GM19395 (cell line): ENCODE measurements at regions not wholly inside any gene's neighbourhood (a gene's known extent, or its start where the extent isn't known, plus 50 kb on each side); places are given as distances from the start of the nearest gene placed in this dataset.

Experiments used
- ATAC-seq: cut with Tn5 transposase; IDR thresholded peaks from one replicate; pipeline ENCODE4 v1.9.1; 2021; ENCODE audit warnings: mild to moderate bottlenecking, moderate library complexity; ENCODE audit not compliant: unreplicated experiment

DNA sequence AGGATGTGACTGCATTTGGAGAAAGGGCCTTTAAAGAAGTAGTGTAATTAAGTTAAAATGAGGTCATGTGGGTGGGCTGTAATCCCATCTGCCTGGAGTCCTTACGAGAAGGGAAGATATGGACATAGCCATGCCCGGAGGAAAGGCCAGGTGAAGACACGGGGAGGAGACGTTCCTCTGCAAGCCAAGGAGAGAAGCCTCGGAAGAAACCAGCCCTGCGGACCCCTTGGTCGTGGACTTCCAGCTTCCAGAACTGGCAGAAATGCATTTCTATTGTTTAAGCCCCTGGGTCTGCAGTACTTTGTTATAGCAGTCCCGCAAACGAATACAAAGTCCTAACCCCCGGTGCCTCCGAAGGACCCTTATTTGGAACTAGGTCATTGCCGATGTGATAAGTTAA lies 87.6 kb upstream of the TAF1B start:
- no peak for ATAC-seq

- no peak for ATAC-seq
Measured at GRCh38 chr2:9756692-9757250, 86.5 kb upstream of the TAF1B start.

- no peak for ATAC-seq
Measured at GRCh38 chr2:9757501-9758264, 85.6 kb upstream of the TAF1B start.

GRCh38 chr2:9758741-9759140 lies 84.5 kb upstream of the TAF1B start:
- ATAC-seq: no peak

DNA sequence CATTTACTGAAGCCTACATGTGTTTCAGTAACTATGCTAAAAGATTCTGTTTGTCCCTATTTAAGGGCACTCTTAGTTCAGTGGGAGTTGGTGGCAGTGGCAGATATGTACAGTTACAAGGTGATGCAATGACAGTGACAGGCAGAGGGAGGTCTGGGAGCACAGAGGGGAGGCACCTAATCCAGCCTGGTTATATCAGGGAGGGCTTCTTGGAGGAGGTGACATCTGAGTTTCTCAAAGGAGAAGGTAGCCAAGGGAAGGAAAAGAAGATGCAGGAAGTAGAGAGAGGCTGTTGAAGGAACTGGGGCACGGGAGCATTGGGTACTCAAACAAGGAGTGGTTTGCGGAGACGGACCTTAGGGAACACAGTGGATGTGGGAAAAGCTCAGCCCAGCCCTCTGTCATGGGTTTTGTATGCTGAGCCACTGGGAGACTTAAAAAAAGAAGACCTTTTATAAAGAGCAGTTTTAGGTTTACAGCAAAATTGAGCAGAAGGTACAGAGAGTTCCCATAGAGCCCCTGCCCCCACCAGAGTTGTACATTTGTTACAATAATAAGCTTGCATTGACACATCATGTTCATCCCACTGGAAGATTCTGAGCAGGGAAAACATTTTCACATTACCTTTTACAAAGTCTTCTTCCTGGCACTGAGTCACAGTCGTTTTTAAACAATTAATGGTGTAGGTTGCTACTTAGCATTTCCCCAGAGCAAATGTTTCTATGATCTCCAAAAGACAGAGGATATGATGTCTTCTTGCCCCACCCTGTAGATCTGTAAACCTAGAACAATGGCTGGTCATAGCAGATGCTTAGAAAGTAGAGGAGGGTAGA lies 83.0 kb upstream of the TAF1B start:
- no peak for ATAC-seq

GRCh38 chr2:9760902-9761228 lies 82.4 kb upstream of the TAF1B start:
- ATAC-seq: no peak

DNA sequence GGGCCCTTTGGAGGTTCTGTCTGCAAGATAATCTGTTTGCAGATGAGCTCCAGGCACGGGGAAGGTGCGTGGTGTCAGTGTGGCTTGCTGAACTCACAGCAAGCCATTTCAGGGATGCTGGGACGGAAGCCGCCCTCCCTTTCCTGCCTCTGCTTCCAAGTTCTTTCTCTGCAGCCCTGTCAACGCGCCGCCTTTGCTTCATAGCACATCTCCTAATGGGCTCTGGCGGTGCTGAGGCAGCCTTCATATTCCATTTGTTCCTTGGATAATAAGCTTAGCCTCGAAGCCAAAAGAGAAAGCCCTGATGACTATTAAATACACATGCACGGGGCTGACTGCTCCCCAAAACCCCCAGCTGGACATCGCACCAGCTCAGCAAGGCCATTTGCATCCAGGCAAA lies 81.7 kb upstream of the TAF1B start:
- ATAC-seq: no peak

DNA sequence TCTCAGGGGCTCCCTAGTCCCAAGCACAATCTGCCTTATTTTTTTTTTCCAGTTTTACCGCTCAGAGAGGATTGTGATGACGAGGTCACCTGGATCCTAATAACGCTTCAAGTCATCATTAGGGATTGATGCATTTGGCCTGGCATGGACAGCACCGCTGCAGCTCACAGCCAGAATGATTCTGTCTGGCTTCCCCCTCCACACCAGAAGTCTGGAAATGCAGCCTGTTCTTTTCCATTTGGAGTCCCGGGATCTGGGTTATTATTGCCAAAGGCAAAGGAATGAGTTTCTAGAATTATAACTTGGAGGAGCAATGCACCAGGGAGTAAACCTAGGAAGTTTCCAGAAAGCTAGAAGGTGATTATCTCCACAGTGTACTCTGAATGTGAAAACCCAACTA lies 81.1 kb upstream of the TAF1B start:
- no peak for ATAC-seq

GRCh38 chr2:9762941-9763340 lies 80.3 kb upstream of the TAF1B start:
- no peak for ATAC-seq

DNA sequence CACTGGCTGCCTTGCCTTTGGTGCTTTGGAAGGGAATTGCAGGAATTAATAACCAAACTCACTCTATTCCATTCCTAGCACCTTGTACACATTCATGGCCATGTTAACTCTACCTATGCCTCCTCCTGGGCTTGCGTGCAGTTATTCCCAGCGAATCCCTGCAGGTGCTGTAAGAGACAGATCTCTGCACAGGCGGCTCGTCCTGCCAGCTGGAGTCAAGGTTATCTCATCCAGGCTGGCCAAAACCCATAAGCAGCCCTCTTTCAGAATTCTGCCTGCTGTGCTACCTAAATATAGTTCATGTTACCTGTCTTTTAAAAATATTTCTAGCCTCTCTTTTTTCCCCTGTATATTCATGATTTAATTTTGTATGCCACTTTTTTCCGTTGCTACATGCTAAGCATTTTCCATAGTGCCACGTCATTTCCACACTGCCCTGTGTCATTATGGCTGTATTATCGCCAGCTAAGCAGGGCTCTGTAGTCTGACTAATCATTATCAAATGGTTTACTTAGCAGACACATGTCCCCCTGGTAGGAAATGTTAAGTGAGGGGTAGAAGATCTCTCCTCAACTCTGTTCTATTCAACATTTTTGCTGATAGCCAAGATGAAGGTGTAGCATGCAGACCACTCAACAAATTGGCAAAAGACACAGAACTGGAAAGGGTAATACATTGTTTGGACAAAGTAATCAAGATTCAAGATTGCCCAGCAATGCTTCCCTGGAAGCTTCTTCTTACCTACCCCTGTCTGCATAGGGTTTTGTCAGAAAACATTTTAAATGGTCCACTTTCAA lies 79.7 kb upstream of the TAF1B start:
- ATAC-seq: no peak

DNA sequence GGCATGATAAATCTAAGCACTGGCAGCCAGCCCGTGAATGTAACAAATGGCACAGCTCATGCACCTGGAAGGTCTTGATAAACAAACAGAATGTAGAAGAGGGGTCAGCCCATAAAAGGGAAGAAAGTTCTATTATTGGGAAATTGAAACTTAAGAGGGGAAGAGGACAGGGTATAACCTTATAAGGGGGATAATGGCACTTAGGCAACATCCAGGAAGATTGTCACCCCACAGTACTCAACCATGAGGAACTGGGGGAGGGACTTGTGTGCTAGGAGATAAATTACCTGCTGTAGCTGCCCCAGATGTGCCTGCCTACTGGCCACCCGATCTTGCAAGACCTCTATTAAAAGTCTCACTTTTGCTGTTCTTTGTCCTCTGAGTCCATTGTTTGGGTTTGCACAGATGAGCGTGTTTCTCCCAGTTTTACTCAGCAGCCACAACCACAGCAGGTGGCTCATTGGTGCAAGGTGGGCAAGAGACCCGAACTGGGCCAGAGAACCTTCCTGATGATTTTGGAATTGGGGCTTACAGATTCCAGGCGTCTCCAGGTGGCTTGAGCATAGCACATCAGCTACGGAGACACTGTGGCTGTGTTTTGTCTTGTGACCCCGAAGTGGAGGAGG lies 79.0 kb upstream of the TAF1B start:
- ATAC-seq: no peak

- no peak for ATAC-seq
Measured at GRCh38 chr2:9765611-9766531, 77.4 kb upstream of the TAF1B start.

DNA sequence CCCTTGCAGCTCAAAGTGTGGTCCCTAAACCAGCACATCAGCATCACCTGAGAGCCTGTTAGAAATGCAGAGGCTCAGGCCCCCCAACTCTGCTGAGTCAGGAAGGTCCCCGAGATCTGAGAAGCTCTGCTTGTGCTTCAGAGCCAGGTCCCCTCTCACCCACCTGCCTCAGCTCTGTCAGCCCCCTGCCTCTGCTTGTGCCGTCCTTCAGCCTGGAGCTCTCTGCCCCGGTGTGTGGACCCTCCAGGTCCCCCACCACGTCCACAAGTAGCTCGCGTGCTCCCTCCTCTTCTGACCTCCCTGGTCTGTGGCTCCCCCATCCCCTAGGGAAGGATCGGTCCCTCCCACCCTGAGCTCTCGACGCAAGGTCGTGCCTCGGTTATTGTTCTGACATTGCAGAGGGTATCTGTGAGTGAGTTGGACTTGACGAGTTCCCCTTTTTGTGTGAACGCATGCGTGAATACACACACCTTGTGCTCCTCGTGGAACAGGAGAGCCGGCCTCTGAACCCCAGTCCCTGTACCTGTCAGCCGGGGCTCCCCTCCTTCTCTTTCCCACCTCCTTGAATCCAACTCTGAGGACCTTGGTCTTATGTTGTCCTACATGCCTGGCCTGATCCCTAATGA lies 75.5 kb upstream of the TAF1B start:
- no peak for ATAC-seq

DNA sequence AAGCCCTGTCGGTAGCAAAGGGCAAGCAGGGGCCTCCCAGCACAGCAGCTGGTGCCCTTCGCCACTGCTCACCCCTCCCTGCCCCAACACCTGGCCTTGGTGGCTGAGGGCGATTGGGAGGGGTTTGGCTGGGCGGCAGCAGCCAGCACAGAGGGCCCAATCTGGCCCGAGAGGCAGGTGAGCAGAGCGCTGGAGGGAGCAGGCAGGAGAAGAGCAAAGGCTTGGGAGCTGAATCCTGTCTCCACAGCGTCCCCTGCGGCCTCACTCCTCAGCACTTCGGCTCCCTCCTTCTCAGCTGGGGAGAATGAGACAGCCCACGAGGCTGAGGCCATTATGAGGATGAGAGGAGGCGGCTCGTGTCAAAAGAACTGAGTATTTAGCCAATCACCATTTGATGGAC lies 74.9 kb upstream of the TAF1B start:
- ATAC-seq: no peak

GRCh38 chr2:9769171-9770005 lies 73.9 kb upstream of the TAF1B start:
- no peak for ATAC-seq

DNA sequence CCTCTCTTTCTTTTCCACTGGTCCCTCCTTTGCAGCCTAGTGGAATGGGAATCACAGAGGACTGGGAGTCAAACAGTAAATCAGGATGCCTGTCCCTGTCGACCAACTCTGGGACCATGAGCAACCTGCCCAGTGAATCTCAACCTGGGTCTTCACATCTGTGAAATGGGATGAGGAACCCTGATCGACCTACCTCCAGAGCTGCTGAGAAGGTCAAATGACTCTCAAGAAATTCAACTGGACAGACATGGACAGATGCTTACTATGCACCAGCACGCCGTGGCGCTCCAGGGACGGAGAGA lies 73.3 kb upstream of the TAF1B start:
- ATAC-seq: no peak

DNA sequence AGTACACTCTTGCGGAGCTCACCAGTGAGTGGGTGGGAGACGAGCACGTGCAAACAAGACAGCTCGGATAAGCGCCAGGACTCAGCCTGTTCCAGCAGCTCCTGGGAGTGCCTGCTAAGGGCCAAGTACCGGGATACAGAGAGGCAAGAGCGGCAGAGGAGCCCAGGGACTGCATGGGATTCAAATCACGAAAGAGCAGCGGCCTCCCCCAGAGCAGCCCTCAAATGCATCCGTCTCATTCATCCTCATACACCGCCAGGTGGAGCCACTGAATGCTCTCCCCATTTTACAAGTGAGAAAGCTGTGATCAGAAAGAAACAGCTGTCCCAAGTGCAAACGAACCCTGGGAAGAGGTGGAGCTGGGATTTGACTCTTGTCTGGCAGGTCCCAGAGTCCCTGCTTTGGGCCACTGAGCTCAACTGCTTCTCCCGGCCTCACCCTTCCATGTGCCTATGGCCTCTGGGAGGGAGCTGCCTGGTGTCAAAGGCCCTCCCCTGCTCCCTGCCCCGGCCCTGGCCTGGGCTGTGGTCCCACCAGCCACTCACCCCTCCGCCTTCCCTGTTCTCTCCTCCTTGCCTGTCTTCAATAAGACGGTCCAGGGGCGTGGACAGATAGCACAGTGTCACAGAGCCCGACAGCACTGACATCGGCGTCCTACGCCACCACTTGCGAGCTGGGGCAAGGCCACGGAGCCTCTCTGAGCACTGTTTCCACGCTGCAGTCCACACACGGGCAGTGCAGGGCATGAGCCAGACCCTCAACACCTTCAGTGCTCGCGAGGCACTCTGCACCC lies 72.8 kb upstream of the TAF1B start:
- no peak for ATAC-seq

DNA sequence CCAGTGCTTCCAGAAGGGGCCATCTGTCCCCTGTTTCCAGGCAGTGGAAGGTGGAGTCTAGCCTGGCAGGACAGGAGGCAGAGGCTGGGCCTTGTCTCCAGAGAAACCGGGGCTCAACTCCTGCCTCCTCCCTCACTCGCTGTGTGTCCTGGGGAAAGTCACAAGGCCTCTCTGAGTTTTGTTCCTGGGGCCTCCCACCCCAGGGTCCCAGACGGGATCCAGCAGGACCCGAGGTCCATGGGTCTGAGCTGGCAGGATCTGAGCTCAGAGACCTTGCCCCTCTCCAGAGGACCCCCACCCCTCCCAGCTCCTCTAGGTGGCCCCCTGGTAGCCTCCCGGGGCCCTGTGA lies 72.2 kb upstream of the TAF1B start:
- no peak for ATAC-seq
